ENCODE measurements at regions not wholly inside any gene's neighbourhood (a gene's known extent, or its start where the extent isn't known, plus 50 kb on each side); places are given as distances from the start of the nearest gene placed in this dataset.

GRCh38 chr2:94753466-94753998 lies 117.7 kb upstream of the TEKT4 start:
- TF ChIP-seq POLR2A (IDR thresholded peaks at IDR 0.05; ENCODE audit: low read length): no peak
- no peak for TF ChIP-seq GATA1 (IDR thresholded peaks at IDR 0.05; ENCODE audit: low read depth, low read length)

Measured in erythroblast (primary cell).